Lower lobe of right lung (tissue), 2 donors: ENCODE measurements at regions not wholly inside any gene's neighbourhood (a gene's known extent, or its start where the extent isn't known, plus 50 kb on each side); places are given as distances from the start of the nearest gene placed in this dataset.

Experiments
- ATAC-seq, 2 donors: fragments of 200-7000 bp; cut with Tn5 transposase; one replicate each; pipeline ENCODE4 v1.9.1; 2020 to 2022; ENCODE audit warnings: mild to moderate bottlenecking in 2 of 2, moderate library complexity in 2 of 2
- DNase-seq: peaks from one replicate; pipeline ENCODE4 v3.0.0-alpha.2; 2020
- H3K27ac ChIP-seq: fragments of 200-600 bp; one replicate; pipeline ENCODE4 v1.8.0; 2022
- H3K27me3 ChIP-seq: fragments of 200-600 bp; one replicate; pipeline ENCODE4 v1.8.0; 2022; ENCODE audit warnings: low read depth
- H3K36me3 ChIP-seq: fragments of 200-600 bp; one replicate; pipeline ENCODE4 v1.8.0; 2022; ENCODE audit warnings: mild to moderate bottlenecking
- H3K4me1 ChIP-seq: fragments of 200-600 bp; one replicate; pipeline ENCODE4 v1.8.0; 2022
- H3K4me3 ChIP-seq: fragments of 200-600 bp; one replicate; pipeline ENCODE4 v1.8.0; 2022; ENCODE audit warnings: mild to moderate bottlenecking
- H3K9me3 ChIP-seq: fragments of 200-600 bp; one replicate; pipeline ENCODE4 v1.8.0; 2022
- CTCF ChIP-seq: fragments of 200-600 bp; IDR thresholded peaks from one replicate; pipeline ENCODE4 v1.8.0; 2022; ENCODE audit warnings: antibody characterized with exemption, mild to moderate bottlenecking
- intact Hi-C: fragments of 100-400 bp; cut with DNase I; formaldehyde crosslinking; loops from one replicate; pipeline ENCODE4 v1.11.0; 2022
- donor health status: DM: no; HTN: yes; CAD: no; lungs with severe emphysema.

DNA sequence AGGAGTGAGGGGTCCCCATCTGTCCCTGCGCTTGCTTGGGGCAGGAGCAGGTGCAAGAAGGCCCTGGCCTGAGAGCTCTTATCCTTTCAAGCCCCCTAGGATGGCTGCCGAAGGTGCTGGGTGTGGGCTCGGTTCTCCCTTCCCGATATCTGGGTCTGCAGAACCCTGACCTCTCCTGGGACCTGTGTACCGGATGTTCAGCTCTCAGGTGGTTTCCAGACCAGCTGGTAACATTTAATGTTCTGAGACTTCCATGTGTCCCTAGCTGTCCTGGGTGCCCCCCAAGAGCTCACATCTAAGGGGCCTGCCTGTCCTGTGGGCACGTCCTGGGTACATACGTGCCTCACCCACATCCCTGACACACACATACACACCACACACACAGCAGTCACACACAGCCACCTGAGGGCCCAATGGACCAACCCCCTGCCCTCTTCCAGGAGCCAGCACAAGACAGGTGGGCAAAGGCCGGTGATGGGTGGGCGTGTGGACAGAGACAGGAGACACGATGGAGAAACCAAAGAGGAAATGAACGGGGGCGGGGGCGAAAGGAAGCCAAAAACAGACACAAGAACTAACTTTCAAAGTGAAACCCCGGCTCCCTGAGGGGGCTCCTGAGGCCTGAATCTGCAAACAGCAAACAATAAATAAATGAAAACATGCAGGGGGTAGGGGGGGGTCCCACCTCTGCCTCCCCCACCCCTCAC is 124.3 kb downstream of the PTPRS start:
- Histone ChIP-seq H3K27ac (no peak overlapping the region), H3K9me3 (no peaks in the 10 kb centered on the region), H3K36me3 (peaks cover 75% of the 10 kb centered on the region), H3K4me3 (no peak overlapping the region), H3K4me1 (no peaks in the 10 kb centered on the region), H3K27me3 (no peaks in the 10 kb centered on the region)
- TF ChIP-seq CTCF: no peak
- no peak for DNase-seq
- ATAC-seq: no peak
- intact Hi-C loops: no loop called here

DNA sequence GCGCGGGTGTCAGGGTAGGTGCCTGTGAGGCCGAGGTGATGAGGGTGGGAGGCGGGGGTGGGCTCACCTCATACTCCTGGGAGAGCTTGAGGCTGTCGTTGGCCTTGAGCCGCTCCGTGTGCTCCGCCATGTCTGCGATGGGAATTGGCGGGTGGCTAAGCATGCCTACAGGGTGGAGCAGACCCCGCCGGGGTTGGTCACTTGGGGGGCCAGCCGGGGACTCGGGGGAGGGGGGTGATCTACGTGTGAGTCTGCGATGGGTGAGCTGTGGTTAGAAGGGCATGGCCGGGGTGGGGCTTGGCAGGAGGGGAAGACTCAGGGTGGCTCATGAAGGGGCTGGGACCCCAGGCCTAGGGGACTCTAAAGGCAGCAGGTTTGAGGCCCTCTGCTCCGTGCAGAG is 125.2 kb downstream of the PTPRS start:
- H3K9me3 ChIP-seq: no peaks in the 10 kb centered on the region
- DNase-seq: no peak
- H3K36me3 ChIP-seq: peaks cover 74% of the 10 kb centered on the region

DNA sequence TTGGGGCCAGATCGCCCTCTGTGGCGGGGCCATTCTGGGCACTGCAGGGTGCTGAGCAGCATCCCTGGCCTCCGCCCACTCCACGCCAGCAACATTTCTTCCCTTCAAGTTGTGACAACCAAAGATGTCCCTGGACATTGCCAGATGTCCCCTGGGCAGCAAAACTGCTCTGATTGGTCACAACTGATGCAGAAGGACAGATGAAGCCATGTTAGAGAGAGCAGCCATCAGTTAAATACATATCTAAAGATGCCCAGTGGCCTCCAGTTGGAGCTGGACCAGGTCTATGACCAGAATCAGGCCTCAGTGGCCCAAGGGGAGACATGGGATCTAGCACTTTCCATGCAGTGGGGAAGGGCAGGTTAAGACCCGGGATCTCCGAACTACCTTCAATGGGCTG is 125.7 kb downstream of the PTPRS start:
- Histone ChIP-seq H3K9me3 (no peaks in the 10 kb centered on the region), H3K27me3 (no peaks in the 10 kb centered on the region), H3K27ac (no peak overlapping the region), H3K4me3 (no peak overlapping the region), H3K36me3 (peaks cover 74% of the 10 kb centered on the region), H3K4me1 (no peaks in the 10 kb centered on the region)
- TF ChIP-seq CTCF: no peak
- ATAC-seq: no peak
- DNase-seq: no peak
- intact Hi-C loops: no loop called here

More for the DNA sequence above, 125.2 kb downstream of the PTPRS start:
- Histone ChIP-seq H3K27me3 (no peaks in the 10 kb centered on the region), H3K27ac (no peak overlapping the region), H3K4me1 (no peaks in the 10 kb centered on the region), H3K4me3 (no peak overlapping the region)
- TF ChIP-seq CTCF: no peak
- no peak for ATAC-seq
- intact Hi-C loops: no loop called here

DNA sequence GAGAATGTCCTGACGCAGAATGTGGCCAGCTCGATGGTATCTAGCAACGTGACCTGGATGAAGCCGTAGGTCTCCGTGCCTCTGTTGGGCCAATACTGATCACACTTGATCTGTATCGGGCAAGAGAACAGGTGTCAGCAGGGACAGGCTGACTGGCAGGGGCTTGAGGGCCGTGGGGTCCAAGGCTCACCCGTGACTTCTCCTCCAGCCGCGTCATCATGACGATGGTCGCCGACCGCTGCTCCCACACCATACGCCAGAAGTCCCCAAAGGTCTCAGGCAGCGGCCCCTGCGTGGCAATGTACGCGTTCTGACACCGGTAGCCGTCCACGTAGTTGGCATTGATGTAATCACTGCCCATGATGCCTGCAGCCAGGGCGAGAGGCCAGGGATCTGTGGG is 126.2 kb downstream of the PTPRS start:
- Histone ChIP-seq H3K27me3 (no peaks in the 10 kb centered on the region), H3K4me3 (no peak overlapping the region), H3K36me3 (peaks cover 73% of the 10 kb centered on the region), H3K9me3 (no peaks in the 10 kb centered on the region), H3K4me1 (no peaks in the 10 kb centered on the region), H3K27ac (no peak overlapping the region)
- no peak for TF ChIP-seq CTCF
- ATAC-seq (no peak), DNase-seq (no peak)
- intact Hi-C loops: no loop called here

- intact Hi-C loops: no loop called here
- TF ChIP-seq CTCF: no peak
- Histone ChIP-seq H3K27ac (no peak overlapping the region), H3K36me3 (peaks cover 66% of the 10 kb centered on the region), H3K9me3 (no peaks in the 10 kb centered on the region), H3K27me3 (no peaks in the 10 kb centered on the region), H3K4me1 (no peaks in the 10 kb centered on the region), H3K4me3 (no peak overlapping the region)
- ATAC-seq (no peak), DNase-seq (no peak)
These were observed 126.9 kb downstream of the PTPRS start for GRCh38 chr19:5213667-5214066.
